RWPE1 (cell line): ENCODE measurements at regions not wholly inside any gene's neighbourhood (a gene's known extent, or its start where the extent isn't known, plus 50 kb on each side); places are given as distances from the start of the nearest gene placed in this dataset.

Experiments
- CTCF ChIA-PET: fragments of 350-600 bp; sonication (Branson Sonifier 250); formaldehyde crosslinking; extraction: SDS; loops from one replicate; lab custom pipeline; 2021; lab: Yijun Ruan, JAX
- POLR2A ChIA-PET: fragments of 400-600 bp; formaldehyde crosslinking; extraction: SDS; loops from one replicate; lab custom pipeline; 2020; ENCODE audit warnings: antibody characterized with exemption; ENCODE audit not compliant: low non-redundant PET; lab: Yijun Ruan, JAX
- DNase-seq: peaks from one replicate; pipeline ENCODE4 v3.0.0; 2012; ENCODE audit warnings: low spot score
- H3K27ac ChIP-seq: fragments of 450-650 bp; 2 replicates; pipeline ENCODE4 v1.5.1; 2017
- TF ChIP-seq, protein P1 (sequence below): fragments of 450-650 bp; conservative IDR thresholded peaks from 2 replicates; pipeline ENCODE4 v1.5.1; 2017; ENCODE audit warnings: low read depth, mild to moderate bottlenecking

DNA sequence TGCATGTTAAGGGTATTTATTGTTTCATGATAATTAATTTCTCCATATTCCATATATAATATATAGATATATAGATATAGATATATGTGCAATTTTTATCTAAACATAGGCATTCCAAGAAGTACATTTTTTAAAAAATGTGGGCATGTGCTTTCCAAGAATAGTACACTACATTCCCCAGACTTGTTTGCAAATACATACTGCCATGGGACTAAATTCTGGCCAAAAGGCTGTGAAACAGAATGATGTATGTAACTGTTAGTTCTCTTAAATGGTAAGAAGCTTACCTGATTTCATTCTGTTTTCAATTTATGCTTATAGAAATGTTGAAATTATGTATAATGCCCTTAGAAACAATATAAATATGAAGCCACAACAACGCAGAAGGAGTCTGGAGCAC is 503.2 kb upstream of the SPRY2 start:
- H3K27ac ChIP-seq = no peak overlapping the region
- ChIA-PET CTCF (no interaction called here), POLR2A (no interaction called here)
- TF ChIP-seq, protein P1, sequence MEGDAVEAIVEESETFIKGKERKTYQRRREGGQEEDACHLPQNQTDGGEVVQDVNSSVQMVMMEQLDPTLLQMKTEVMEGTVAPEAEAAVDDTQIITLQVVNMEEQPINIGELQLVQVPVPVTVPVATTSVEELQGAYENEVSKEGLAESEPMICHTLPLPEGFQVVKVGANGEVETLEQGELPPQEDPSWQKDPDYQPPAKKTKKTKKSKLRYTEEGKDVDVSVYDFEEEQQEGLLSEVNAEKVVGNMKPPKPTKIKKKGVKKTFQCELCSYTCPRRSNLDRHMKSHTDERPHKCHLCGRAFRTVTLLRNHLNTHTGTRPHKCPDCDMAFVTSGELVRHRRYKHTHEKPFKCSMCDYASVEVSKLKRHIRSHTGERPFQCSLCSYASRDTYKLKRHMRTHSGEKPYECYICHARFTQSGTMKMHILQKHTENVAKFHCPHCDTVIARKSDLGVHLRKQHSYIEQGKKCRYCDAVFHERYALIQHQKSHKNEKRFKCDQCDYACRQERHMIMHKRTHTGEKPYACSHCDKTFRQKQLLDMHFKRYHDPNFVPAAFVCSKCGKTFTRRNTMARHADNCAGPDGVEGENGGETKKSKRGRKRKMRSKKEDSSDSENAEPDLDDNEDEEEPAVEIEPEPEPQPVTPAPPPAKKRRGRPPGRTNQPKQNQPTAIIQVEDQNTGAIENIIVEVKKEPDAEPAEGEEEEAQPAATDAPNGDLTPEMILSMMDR = no peak
- no peak for DNase-seq

GRCh38 chr13:80841414-80841813 is 500.5 kb upstream of the SPRY2 start:
- DNase-seq = no peak
- TF ChIP-seq, protein P1 = no peak
- CTCF ChIA-PET = no interaction called here
- POLR2A ChIA-PET = no interaction called here
- no peak overlapping the region for H3K27ac ChIP-seq

DNA sequence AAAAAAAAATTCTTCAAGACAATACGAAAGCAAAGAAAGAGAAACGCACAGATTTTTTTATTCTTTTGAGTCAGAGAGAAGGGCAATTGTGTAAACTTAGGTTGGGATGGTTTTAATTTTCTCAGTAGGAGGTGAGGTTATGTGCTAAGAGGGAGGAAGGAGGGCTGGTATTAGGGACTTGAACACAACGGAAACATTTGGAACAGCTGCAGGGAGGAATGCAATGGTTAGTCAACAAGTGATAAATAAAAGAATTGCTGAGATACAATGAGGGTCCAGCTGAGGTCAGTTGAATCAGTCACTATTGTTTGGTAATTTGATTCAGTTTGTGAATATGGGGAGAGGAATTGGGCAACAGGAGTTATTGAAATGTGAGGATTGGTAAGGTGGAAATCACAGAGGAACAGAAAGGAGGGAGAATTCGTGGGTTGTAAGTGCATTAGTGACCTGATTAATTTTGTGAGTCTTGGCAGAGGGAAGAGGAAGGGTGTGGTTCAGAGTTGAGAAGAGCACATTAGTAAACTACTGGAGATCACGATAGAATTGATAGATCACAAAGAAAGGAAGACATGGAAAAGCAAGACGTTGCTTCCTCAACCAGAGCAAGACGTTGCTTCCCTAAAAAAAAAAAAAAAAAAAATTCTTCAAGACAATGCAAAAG is 499.5 kb upstream of the SPRY2 start:
- TF ChIP-seq, protein P1 = no peak
- CTCF ChIA-PET = no interaction called here

DNA sequence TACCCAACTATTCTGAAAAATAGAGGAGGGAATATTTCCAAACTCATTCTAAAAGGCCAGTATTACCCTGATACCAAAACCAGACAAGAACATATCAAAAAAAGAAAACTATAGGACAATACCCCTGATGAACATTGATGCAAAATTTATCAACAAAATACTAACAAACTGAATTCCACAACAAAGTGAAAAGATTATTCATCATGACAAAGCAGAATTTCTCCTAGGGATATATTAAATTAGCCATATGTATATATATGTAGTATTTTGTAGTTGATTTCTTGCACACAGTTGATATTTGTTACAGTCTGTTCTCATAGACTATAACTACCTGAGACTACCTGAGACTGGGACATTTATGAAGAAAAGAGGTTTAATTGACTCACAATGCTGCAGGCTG is 495.0 kb upstream of the SPRY2 start:
- ChIA-PET CTCF (no interaction called here), POLR2A (no interaction called here)
- no peak overlapping the region for H3K27ac ChIP-seq
- DNase-seq = no peak
- TF ChIP-seq, protein P1 = no peak

More for the DNA sequence above, 499.5 kb upstream of the SPRY2 start:
- H3K27ac ChIP-seq = no peak overlapping the region
- no peak for DNase-seq
- POLR2A ChIA-PET = no interaction called here

GRCh38 chr13:80830431-80830830 is 489.5 kb upstream of the SPRY2 start:
- ChIA-PET POLR2A (no interaction called here), CTCF (interaction anchor here (0.6 kb wide), 1 partner anchor 75 kb away, joined by 3 read pairs; no protein-coding TSS in a partner anchor)
- TF ChIP-seq, protein P1 = no peak
- no peak for DNase-seq
- H3K27ac ChIP-seq = no peak overlapping the region

DNA sequence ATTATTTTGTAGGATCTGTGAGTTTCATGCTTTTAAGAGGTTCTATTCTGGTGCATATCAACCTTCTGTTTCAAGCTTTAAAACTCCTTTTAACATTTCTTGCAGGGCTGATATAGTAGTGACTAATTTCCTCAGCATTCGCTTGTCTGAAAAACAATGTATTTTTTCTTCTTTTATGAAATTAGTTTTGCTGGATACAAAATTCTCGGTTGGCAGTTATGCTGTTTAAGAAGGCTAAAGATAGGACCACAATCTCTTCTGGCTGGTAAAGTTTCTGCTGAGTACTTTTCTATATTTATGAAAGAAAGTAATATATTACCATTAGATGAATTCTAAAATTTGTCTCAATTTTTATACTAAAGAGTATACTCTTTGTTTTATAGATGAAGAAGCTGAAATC is 487.8 kb upstream of the SPRY2 start:
- TF ChIP-seq, protein P1 = no peak
- DNase-seq = no peak
- CTCF ChIA-PET = no interaction called here
- H3K27ac ChIP-seq = no peak overlapping the region
- POLR2A ChIA-PET = no interaction called here
